NB4 (cell line): ENCODE measurements at regions not wholly inside any gene's neighbourhood (a gene's known extent, or its start where the extent isn't known, plus 50 kb on each side); places are given as distances from the start of the nearest gene placed in this dataset.
A peak's percentile ranks its signal among the peaks of the same experiment; 100 is the strongest.

Experiments
- DNase-seq: peaks from one replicate; pipeline ENCODE4 v3.0.0; 2010; ENCODE audit warnings: low read depth
- H3K4me3 ChIP-seq: one replicate; pipeline ENCODE4 v1.5.1; 2011; ENCODE audit warnings: mild to moderate bottlenecking, low read depth, low read length, moderate library complexity
- CTCF ChIP-seq: IDR thresholded peaks from one replicate; pipeline ENCODE4 v1.5.1; 2012; ENCODE audit warnings: low read depth, low read length
- MAX ChIP-seq: IDR thresholded peaks from 2 replicates; pipeline ENCODE4 v1.6.1; 2011; ENCODE audit warnings: low read depth, low read length
- MYC ChIP-seq: IDR thresholded peaks from 2 replicates; pipeline ENCODE4 v1.6.1; 2011; ENCODE audit warnings: low read depth, low read length
- POLR2A ChIP-seq: IDR thresholded peaks from 2 replicates; pipeline ENCODE4 v1.6.1; 2011; ENCODE audit warnings: mild to moderate bottlenecking; ENCODE audit not compliant: insufficient read length; ENCODE audit errors: extremely low read depth

- TF ChIP-seq MYC: no peak; the same call in 1 of the 2 replicates
- TF ChIP-seq POLR2A: no peak
- no peak for TF ChIP-seq CTCF
- no peak for TF ChIP-seq MAX
- peak; percentile 87 for DNase-seq
- no peak overlapping the region for H3K4me3 ChIP-seq
These were observed 75.3 kb upstream of the GPC6 start for GRCh38 chr13:93151277-93151676.

GRCh38 chr13:93158565-93158964, 68.0 kb upstream of the GPC6 start:
- DNase-seq: no peak
- no peak overlapping the region for H3K4me3 ChIP-seq
- TF ChIP-seq MYC (no peak), CTCF (no peak), MAX (no peak), POLR2A (no peak)

GRCh38 chr13:93169980-93170379, 56.6 kb upstream of the GPC6 start:
- no peak overlapping the region for H3K4me3 ChIP-seq
- no peak for DNase-seq
- TF ChIP-seq MYC (no peak), POLR2A (no peak), CTCF (no peak), MAX (no peak)

- DNase-seq: no peak
- no peak overlapping the region for H3K4me3 ChIP-seq
- peak; percentile 35 for TF ChIP-seq CTCF
- TF ChIP-seq POLR2A: no peak
These were observed 54.5 kb upstream of the GPC6 start for GRCh38 chr13:93172109-93172508.

GRCh38 chr13:93173654-93174053, 53.0 kb upstream of the GPC6 start:
- no peak for TF ChIP-seq POLR2A
- TF ChIP-seq MYC: no peak
- no peak for TF ChIP-seq CTCF
- no peak for TF ChIP-seq MAX
- no peak overlapping the region for H3K4me3 ChIP-seq
- no peak for DNase-seq

- DNase-seq: no peak
- H3K4me3 ChIP-seq: no peak overlapping the region
- TF ChIP-seq CTCF (no peak), MAX (no peak), POLR2A (no peak), MYC (no peak)
These were observed 52.3 kb upstream of the GPC6 start for GRCh38 chr13:93174260-93174659.
